ENCODE measurements at regions not wholly inside any gene's neighbourhood (a gene's known extent, or its start where the extent isn't known, plus 50 kb on each side); places are given as distances from the start of the nearest gene placed in this dataset.

- H4K20me1 ChIP-seq (ENCODE audit: insufficient read depth), result no peaks in the 10 kb centered on the region
- H3K9me2 ChIP-seq, result no peaks in the 10 kb centered on the region
These were observed 433.8 kb upstream of the CDH6 start for GRCh38 chr5:30759731-30760130.

More at GRCh38 chr5:30759731-30760130, 433.8 kb upstream of the CDH6 start:
- Histone ChIP-seq H3K9me3 (no peaks in the 10 kb centered on the region), H3K27ac (ENCODE audit: low read depth in 2 of 2, low read length in 1 of 2) (no peak overlapping the region), H3K4me3 (ENCODE audit: low read depth in 2 of 2, low read length in 1 of 2) (no peak overlapping the region), H3K9ac (no peak overlapping the region), H3K27me3 (ENCODE audit: insufficient read depth) (no peaks in the 10 kb centered on the region), H3F3A (replicated peaks; ENCODE audit: insufficient read depth) (no peaks in the 10 kb centered on the region), H3K79me2 (ENCODE audit: insufficient read depth) (no peaks in the 10 kb centered on the region), H2AFZ (ENCODE audit: low read depth) (no peak overlapping the region), H3K4me1 (ENCODE audit: control insufficient read depth in 1 of 2, insufficient read depth in 2 of 2, low read depth in 1 of 2, low read length in 1 of 2) (no peaks in the 10 kb centered on the region), H3K36me3 (replicated peaks in 1 of 2; ENCODE audit: control insufficient read depth in 1 of 2, insufficient read depth in 2 of 2, low read length in 1 of 2) (no peaks in the 10 kb centered on the region), H3K4me2 (no peak overlapping the region)
- WGBS (ENCODE audit: low lambda C conversion rate), result 5% methylated on average over 3 of the region's 3 CpGs
- DNase-seq, result no peak
- TF ChIP-seq EP300 (IDR thresholded peaks at IDR 0.05; ENCODE audit: borderline replicate concordance in 1 of 2, low read depth in 1 of 2, low read length in 1 of 2) (no peak), POLR2AphosphoS5 (IDR thresholded peaks at IDR 0.05; ENCODE audit: low read depth, low read length) (no peak), GATA2 (CRISPR knock-in tag; IDR thresholded peaks at IDR 0.05) (no peak), FOXM1 (IDR thresholded peaks at IDR 0.05; ENCODE audit: low read depth) (no peak), SMC3 (IDR thresholded peaks at IDR 0.05; ENCODE audit: low read depth, low read length) (no peak), RFX5 (IDR thresholded peaks at IDR 0.05; ENCODE audit: low read length) (no peak), FOXJ3 (CRISPR knock-in tag; IDR thresholded peaks at IDR 0.05) (no peak), TAF1 (IDR thresholded peaks at IDR 0.05; ENCODE audit: borderline replicate concordance, low read depth, low read length) (no peak), JUND (IDR thresholded peaks at IDR 0.05) (no peak), ZBTB33 (IDR thresholded peaks at IDR 0.05; ENCODE audit: borderline replicate concordance, low read depth) (no peak), FOSL2 (IDR thresholded peaks at IDR 0.05; ENCODE audit: borderline replicate concordance, low read depth) (no peak), RCOR1 (IDR thresholded peaks at IDR 0.05; ENCODE audit: low read length) (no peak)
- TF ChIP-seq, protein P1, sequence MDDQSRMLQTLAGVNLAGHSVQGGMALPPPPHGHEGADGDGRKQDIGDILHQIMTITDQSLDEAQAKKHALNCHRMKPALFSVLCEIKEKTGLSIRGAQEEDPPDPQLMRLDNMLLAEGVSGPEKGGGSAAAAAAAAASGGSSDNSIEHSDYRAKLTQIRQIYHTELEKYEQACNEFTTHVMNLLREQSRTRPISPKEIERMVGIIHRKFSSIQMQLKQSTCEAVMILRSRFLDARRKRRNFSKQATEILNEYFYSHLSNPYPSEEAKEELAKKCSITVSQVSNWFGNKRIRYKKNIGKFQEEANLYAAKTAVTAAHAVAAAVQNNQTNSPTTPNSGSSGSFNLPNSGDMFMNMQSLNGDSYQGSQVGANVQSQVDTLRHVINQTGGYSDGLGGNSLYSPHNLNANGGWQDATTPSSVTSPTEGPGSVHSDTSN (IDR thresholded peaks at IDR 0.05), result no peak
- TF ChIP-seq, protein P2, sequence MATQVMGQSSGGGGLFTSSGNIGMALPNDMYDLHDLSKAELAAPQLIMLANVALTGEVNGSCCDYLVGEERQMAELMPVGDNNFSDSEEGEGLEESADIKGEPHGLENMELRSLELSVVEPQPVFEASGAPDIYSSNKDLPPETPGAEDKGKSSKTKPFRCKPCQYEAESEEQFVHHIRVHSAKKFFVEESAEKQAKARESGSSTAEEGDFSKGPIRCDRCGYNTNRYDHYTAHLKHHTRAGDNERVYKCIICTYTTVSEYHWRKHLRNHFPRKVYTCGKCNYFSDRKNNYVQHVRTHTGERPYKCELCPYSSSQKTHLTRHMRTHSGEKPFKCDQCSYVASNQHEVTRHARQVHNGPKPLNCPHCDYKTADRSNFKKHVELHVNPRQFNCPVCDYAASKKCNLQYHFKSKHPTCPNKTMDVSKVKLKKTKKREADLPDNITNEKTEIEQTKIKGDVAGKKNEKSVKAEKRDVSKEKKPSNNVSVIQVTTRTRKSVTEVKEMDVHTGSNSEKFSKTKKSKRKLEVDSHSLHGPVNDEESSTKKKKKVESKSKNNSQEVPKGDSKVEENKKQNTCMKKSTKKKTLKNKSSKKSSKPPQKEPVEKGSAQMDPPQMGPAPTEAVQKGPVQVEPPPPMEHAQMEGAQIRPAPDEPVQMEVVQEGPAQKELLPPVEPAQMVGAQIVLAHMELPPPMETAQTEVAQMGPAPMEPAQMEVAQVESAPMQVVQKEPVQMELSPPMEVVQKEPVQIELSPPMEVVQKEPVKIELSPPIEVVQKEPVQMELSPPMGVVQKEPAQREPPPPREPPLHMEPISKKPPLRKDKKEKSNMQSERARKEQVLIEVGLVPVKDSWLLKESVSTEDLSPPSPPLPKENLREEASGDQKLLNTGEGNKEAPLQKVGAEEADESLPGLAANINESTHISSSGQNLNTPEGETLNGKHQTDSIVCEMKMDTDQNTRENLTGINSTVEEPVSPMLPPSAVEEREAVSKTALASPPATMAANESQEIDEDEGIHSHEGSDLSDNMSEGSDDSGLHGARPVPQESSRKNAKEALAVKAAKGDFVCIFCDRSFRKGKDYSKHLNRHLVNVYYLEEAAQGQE (IDR thresholded peaks at IDR 0.05; ENCODE audit: low read depth, low read length), result no peak
- ChIA-PET POLR2A (no interaction called here), CTCF (no interaction called here)

Data from SK-N-SH (cell line).